ENCODE measurements at regions not wholly inside any gene's neighbourhood (a gene's known extent, or its start where the extent isn't known, plus 50 kb on each side); places are given as distances from the start of the nearest gene placed in this dataset.

DNA sequence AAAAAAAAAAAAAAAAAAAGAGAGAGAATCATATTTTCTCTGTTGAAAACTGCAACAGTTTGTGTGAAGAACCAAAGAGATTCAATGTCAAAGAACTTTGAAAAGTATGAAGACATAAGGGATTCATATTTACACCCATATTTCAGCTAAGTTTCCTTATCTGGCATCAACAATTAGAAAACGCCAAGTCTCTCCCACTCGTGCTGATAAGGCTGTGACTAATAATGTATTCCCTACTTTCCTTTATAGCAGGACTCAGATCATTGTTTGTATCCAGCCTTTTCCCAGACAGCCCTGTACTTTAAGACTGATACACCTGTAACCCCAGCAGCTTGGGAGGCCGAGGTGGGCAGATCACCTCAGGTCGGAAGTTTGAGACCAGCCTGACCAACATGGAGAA is 54.1 kb upstream of the STK32A start:
- 92 to 96% methylated on average over 4 of the region's 4 CpGs for WGBS, 2 experiments (ENCODE audit: insufficient coverage in 2 of 2)
- Histone ChIP-seq H3K4me3 (ENCODE audit: extremely low read depth, insufficient read depth, low read length, poor library complexity, severe bottlenecking) (no peak overlapping the region), H3K4me1 (ENCODE audit: control insufficient read depth, insufficient read depth, low read length, poor library complexity, severe bottlenecking) (peaks cover 12% of the 10 kb centered on the region), H3K27ac (ENCODE audit: low read depth, low read length, severe bottlenecking) (no peak overlapping the region), H3K36me3 (ENCODE audit: control insufficient read depth, insufficient read depth, low read length) (no peaks in the 10 kb centered on the region), H3K9me3 (ENCODE audit: control insufficient read depth, low read length) (no peaks in the 10 kb centered on the region)

Measured in mesodermal cell (in vitro differentiated cells).